ENCODE measurements at regions not wholly inside any gene's neighbourhood (a gene's known extent, or its start where the extent isn't known, plus 50 kb on each side); places are given as distances from the start of the nearest gene placed in this dataset.

- TF ChIP-seq CTCF (IDR thresholded peaks at IDR 0.05; ENCODE audit: unreplicated experiment) = no peak
- no peak overlapping the region for H3K27ac Mint-ChIP-seq
- H3K36me3 Mint-ChIP-seq (ENCODE audit: insufficient read depth) = no peaks in the 10 kb centered on the region
- H3K4me1 Mint-ChIP-seq (ENCODE audit: low read depth) = no peaks in the 10 kb centered on the region
- H3K9me3 Mint-ChIP-seq (ENCODE audit: low read depth) = peaks cover 5% of the 10 kb centered on the region
- no peaks in the 10 kb centered on the region for H3K27me3 Mint-ChIP-seq
- no peak overlapping the region for H3K4me3 Mint-ChIP-seq (ENCODE audit: low read depth)
- DNase-seq (ENCODE audit: low spot score, unreplicated experiment) = no peak
Observed at GRCh38 chr5:35357973-35358372, 127.7 kb upstream of the PRLR start.

- no peak for TF ChIP-seq CTCF (IDR thresholded peaks at IDR 0.05; ENCODE audit: unreplicated experiment)
- Mint-ChIP-seq H3K4me1 (ENCODE audit: low read depth) (no peaks in the 10 kb centered on the region), H3K9me3 (ENCODE audit: low read depth) (peaks cover 15% of the 10 kb centered on the region), H3K27ac (no peak overlapping the region), H3K4me3 (ENCODE audit: low read depth) (no peak overlapping the region), H3K36me3 (ENCODE audit: insufficient read depth) (no peaks in the 10 kb centered on the region), H3K27me3 (no peaks in the 10 kb centered on the region)
- no peak for DNase-seq (ENCODE audit: low spot score, unreplicated experiment)
Observed at GRCh38 chr5:35356725-35357124, 126.4 kb upstream of the PRLR start.

- Mint-ChIP-seq H3K36me3 (ENCODE audit: insufficient read depth) (peaks cover 2% of the 10 kb centered on the region), H3K27ac (no peak overlapping the region), H3K9me3 (ENCODE audit: low read depth) (peaks cover 27% of the 10 kb centered on the region), H3K4me1 (ENCODE audit: low read depth) (no peaks in the 10 kb centered on the region), H3K27me3 (no peaks in the 10 kb centered on the region), H3K4me3 (ENCODE audit: low read depth) (no peak overlapping the region)
- no peak for DNase-seq (ENCODE audit: low spot score, unreplicated experiment)
- TF ChIP-seq CTCF (IDR thresholded peaks at IDR 0.05; ENCODE audit: unreplicated experiment) = no peak
Observed at GRCh38 chr5:35354751-35355150, 124.5 kb upstream of the PRLR start.

- Mint-ChIP-seq H3K27me3 (no peaks in the 10 kb centered on the region), H3K27ac (no peak overlapping the region), H3K4me1 (ENCODE audit: low read depth) (no peaks in the 10 kb centered on the region), H3K9me3 (ENCODE audit: low read depth) (peaks cover 27% of the 10 kb centered on the region), H3K4me3 (ENCODE audit: low read depth) (no peak overlapping the region), H3K36me3 (ENCODE audit: insufficient read depth) (peaks cover 2% of the 10 kb centered on the region)
- DNase-seq (ENCODE audit: low spot score, unreplicated experiment) = no peak
- TF ChIP-seq CTCF (IDR thresholded peaks at IDR 0.05; ENCODE audit: unreplicated experiment) = no peak
Observed at GRCh38 chr5:35345222-35345621, 114.9 kb upstream of the PRLR start.

GRCh38 chr5:35342664-35343063, 112.4 kb upstream of the PRLR start:
- H3K27ac Mint-ChIP-seq = no peak overlapping the region
- peaks cover 1% of the 10 kb centered on the region for H3K36me3 Mint-ChIP-seq (ENCODE audit: insufficient read depth)
- H3K27me3 Mint-ChIP-seq = no peaks in the 10 kb centered on the region
- no peak overlapping the region for H3K4me3 Mint-ChIP-seq (ENCODE audit: low read depth)
- peaks cover 4% of the 10 kb centered on the region for H3K4me1 Mint-ChIP-seq (ENCODE audit: low read depth)
- DNase-seq (ENCODE audit: low spot score, unreplicated experiment) = no peak
- no peak for TF ChIP-seq CTCF (IDR thresholded peaks at IDR 0.05; ENCODE audit: unreplicated experiment)
- peaks cover 21% of the 10 kb centered on the region for H3K9me3 Mint-ChIP-seq (ENCODE audit: low read depth)
